ENCODE measurements at regions not wholly inside any gene's neighbourhood (a gene's known extent, or its start where the extent isn't known, plus 50 kb on each side); places are given as distances from the start of the nearest gene placed in this dataset.
"Not testable (repeated sequence)": the region's sequence is repeated elsewhere in the genome, so short reads cannot be mapped to it uniquely, and the experiment has no call there.

DNA sequence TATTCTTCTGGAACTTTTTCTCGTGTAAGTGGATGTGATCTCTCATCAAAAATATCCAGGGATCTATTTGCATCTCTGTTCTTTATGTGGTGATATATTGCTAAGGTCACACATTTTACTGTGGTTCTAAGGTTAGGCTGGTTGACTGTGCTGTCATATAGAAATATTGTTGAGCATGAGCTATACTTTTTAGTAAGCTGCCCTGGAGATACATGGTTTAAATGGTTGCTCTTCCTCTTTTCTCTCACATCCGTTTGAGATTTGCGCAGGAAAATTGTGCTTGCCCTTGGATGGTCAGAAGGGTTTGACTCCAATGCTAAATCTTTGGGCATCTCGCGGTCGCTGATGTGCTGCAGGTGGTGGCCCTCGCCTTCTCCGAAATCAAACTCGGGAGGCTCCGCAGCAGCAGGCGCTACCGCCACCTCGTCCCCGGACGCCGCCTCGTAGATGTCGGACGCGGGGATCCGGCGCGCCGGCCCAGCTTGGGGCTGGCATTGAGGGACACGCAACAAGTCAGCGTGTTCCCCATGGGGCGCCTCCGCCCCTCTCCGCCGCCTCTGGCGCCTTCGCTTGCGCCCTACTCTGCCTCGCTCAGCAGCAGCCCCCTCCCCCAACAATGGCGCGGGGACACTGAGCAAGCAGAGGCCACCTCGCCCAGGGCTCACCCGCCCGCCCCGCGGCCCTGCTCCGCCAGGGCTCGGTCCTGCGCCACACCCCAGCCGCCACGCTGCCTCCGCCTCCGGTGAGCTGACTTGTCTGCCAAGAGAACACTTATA is 154.5 kb downstream of the MSN start:
- DNase-seq, result peak in 2 of 4 experiments; percentile 0 to 5

- DNase-seq, result not testable (repeated sequence)
Measured at GRCh38 chrX:65819983-65820382, 152.5 kb downstream of the MSN start.

- no peak for DNase-seq
Measured at GRCh38 chrX:65813245-65813644, 145.8 kb downstream of the MSN start.

- DNase-seq, result no peak
Measured at GRCh38 chrX:65811558-65812228, 144.2 kb downstream of the MSN start.
